ENCODE measurements at regions not wholly inside any gene's neighbourhood (a gene's known extent, or its start where the extent isn't known, plus 50 kb on each side); places are given as distances from the start of the nearest gene placed in this dataset.
"Not testable (repeated sequence)": the region's sequence is repeated elsewhere in the genome, so short reads cannot be mapped to it uniquely, and the experiment has no call there.

DNA sequence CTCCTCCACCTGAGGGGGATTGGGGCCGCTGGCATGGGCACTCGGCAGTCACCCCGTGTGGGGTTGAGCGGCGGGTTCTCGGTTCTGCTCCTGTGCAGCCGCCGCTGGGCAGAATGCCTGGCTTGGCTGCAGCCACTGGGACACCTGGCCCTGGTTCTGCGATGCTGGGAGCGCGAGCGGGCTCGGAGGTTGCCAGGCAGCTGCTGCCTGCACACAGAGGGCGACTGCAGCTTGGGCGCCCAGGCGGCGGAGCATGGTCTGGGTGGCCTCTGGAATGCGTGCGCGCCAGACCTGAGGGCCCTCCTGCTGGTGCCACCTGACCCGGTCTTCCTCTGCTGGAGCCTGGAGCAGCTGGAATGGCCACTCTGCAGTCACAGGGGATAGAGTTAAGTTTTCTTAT lies 85.1 kb upstream of the CCDC180 start:
- Histone ChIP-seq H3K27ac (ENCODE audit: low read depth, low read length) (peak overlapping the region; percentile 96), H2BK5ac (ENCODE audit: low read depth, low read length) (peak overlapping the region; percentile 95; the same call in 1 of the 2 replicates), H3K4me3 (ENCODE audit: extremely low read depth in 1 of 4, insufficient read depth in 2 of 4, low read depth in 3 of 4, low read length in 4 of 4) (peak overlapping the region; percentile 65 to 98 (median 82)), H3K9ac (replicated peaks in 1 of 4; ENCODE audit: extremely low read depth in 1 of 4, low read depth in 3 of 4, low read length in 3 of 4) (peak overlapping the region; percentile 82 to 99 (median 91); a peak in 6 of 7 replicates), H4K8ac (ENCODE audit: extremely low read depth, insufficient read depth, low read length) (peak overlapping the region; percentile 89), H4K5ac (ENCODE audit: insufficient read length, low read depth, low read length) (peak overlapping the region; percentile 90), H3K4me2 (ENCODE audit: insufficient read depth in 1 of 2, low read depth in 2 of 2, low read length in 2 of 2) (peak overlapping the region; percentile 63 to 66), H3K56ac (replicated peaks; ENCODE audit: insufficient read length, low read depth, low read length) (peak overlapping the region; percentile 69), H3K79me2 (ENCODE audit: control insufficient read depth in 1 of 2, insufficient read depth in 2 of 2, low read length in 2 of 2) (peaks cover 0 to 52% of the 10 kb centered on the region in 2 experiments; a peak in 2 of 4 replicates), H3K18ac (ENCODE audit: extremely low read depth, low read length) (peak overlapping the region; percentile 99)
- not testable (repeated sequence) for H2BK120ac ChIP-seq (replicated peaks; ENCODE audit: low read depth, low read length); H3K14ac ChIP-seq (ENCODE audit: insufficient read length); H3K23ac ChIP-seq (ENCODE audit: insufficient read length); H2BK15ac ChIP-seq (ENCODE audit: low read length); H3K9me3 ChIP-seq (ENCODE audit: insufficient read depth in 2 of 2, low read depth in 1 of 2, low read length in 1 of 2); H3K79me1 ChIP-seq (ENCODE audit: low read depth, low read length); H3K23me2 ChIP-seq (ENCODE audit: low read depth, low read length); H3K4me1 ChIP-seq (replicated peaks in 1 of 4; ENCODE audit: control insufficient read depth in 3 of 4, insufficient read depth in 4 of 4, low read length in 3 of 4); H2BK20ac ChIP-seq (ENCODE audit: low read length); H3K4ac ChIP-seq (replicated peaks; ENCODE audit: insufficient read length, low read depth, low read length); H3K36me3 ChIP-seq (ENCODE audit: control insufficient read depth in 2 of 4, insufficient read depth in 4 of 4, low read length in 3 of 4); H3K27me3 ChIP-seq (replicated peaks in 1 of 4; ENCODE audit: control insufficient read depth in 3 of 4, extremely low read depth in 1 of 4, insufficient read depth in 3 of 4, low read length in 3 of 4); H4K20me1 ChIP-seq (replicated peaks in 1 of 2; ENCODE audit: control insufficient read depth in 1 of 2, insufficient read depth in 2 of 2, low read length in 2 of 2); H2AK5ac ChIP-seq (ENCODE audit: low read depth, low read length); H2AFZ ChIP-seq (ENCODE audit: low read length); H2BK12ac ChIP-seq (ENCODE audit: low read depth, low read length); FAIRE-seq; H4K91ac ChIP-seq (replicated peaks; ENCODE audit: insufficient read length, low read length)
- peak in 1 of 2 experiments; percentile 85 for DNase-seq (ENCODE audit: low read depth in 1 of 2, low spot score in 2 of 2)
- POLR2A ChIA-PET (ENCODE audit: partially characterized antibody), result interaction anchor here (0.6 to 7.1 kb wide), 22 partner anchors 9 to 334 kb away, joined by 3 to 134 read pairs (median 4); partner anchors contain the start of genes CCDC180 and CTSV
- WGBS, 2 experiments (ENCODE audit: extremely low coverage in 1 of 2, insufficient coverage in 1 of 2, insufficient read length in 1 of 2, insufficient replicate concordance in 2 of 2, low coverage in 1 of 2, low lambda C conversion rate in 2 of 2, missing lambda C conversion rate in 1 of 2), result 1% methylated on average over 18 of the region's 21 CpGs; no CpG with 5 or more reads in 1 of the 2 experiments
- CTCF ChIA-PET (ENCODE audit: partially characterized antibody), result interaction anchor here (1.2 kb wide), 1 partner anchor 10 kb away, joined by 3 read pairs; no protein-coding TSS in a partner anchor
- TF ChIP-seq ASH2L (IDR thresholded peaks at IDR 0.05; ENCODE audit: low read length) (peak; percentile 45), TAF1 (IDR thresholded peaks at IDR 0.05; ENCODE audit: low read depth, low read length) (peak; percentile 94), POLR2A (IDR thresholded peaks at IDR 0.05; ENCODE audit: control extremely low read depth in 1 of 2, low read depth in 2 of 2, low read length in 2 of 2) (peak; percentile 88 to 91), TCF12 (IDR thresholded peaks at IDR 0.05; ENCODE audit: low read depth, low read length) (peak; percentile 42; the same call in 1 of the 2 replicates), TBP (IDR thresholded peaks at IDR 0.05; ENCODE audit: low read depth, low read length) (peak; percentile 94), GTF2F1 (IDR thresholded peaks at IDR 0.05; ENCODE audit: borderline replicate concordance, low read depth, low read length) (peak; percentile 65; the same call in 1 of the 2 replicates), YY1 (IDR thresholded peaks at IDR 0.05; ENCODE audit: low read depth, low read length) (0 out of 2 replicates have a peak, but pooled peaks have one; percentile 27), TEAD4 (IDR thresholded peaks at IDR 0.05; ENCODE audit: low read depth, low read length) (peak; percentile 81), TAF7 (optimal IDR thresholded peaks at IDR 0.05; ENCODE audit: borderline replicate concordance, low read depth, low read length) (peak; percentile 90), PHF8 (conservative IDR thresholded peaks at IDR 0.05; ENCODE audit: low read depth, low read length) (0 out of 2 replicates have a peak, but pooled peaks have one; percentile 30), SIN3A (conservative IDR thresholded peaks at IDR 0.05 in 1 of 2, IDR thresholded peaks at IDR 0.05 in 1 of 2; ENCODE audit: low read depth in 1 of 2, low read length in 2 of 2) (0 out of 4 replicates have a peak, but pooled peaks of 1 of the 2 experiments have one; percentile 27)
- TF ChIP-seq, protein P1, sequence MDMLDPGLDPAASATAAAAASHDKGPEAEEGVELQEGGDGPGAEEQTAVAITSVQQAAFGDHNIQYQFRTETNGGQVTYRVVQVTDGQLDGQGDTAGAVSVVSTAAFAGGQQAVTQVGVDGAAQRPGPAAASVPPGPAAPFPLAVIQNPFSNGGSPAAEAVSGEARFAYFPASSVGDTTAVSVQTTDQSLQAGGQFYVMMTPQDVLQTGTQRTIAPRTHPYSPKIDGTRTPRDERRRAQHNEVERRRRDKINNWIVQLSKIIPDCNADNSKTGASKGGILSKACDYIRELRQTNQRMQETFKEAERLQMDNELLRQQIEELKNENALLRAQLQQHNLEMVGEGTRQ (IDR thresholded peaks at IDR 0.05; ENCODE audit: low read length), result 0 out of 2 replicates have a peak, but pooled peaks have one; percentile 42
- TF ChIP-seq, protein P2, sequence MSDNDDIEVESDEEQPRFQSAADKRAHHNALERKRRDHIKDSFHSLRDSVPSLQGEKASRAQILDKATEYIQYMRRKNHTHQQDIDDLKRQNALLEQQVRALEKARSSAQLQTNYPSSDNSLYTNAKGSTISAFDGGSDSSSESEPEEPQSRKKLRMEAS (IDR thresholded peaks at IDR 0.05), result peak; percentile 36; the same call in 1 of the 2 replicates

All from H1 (cell line).